ENCODE measurements at regions not wholly inside any gene's neighbourhood (a gene's known extent, or its start where the extent isn't known, plus 50 kb on each side); places are given as distances from the start of the nearest gene placed in this dataset.
"Not testable (repeated sequence)": the region's sequence is repeated elsewhere in the genome, so short reads cannot be mapped to it uniquely, and the experiment has no call there.

DNA sequence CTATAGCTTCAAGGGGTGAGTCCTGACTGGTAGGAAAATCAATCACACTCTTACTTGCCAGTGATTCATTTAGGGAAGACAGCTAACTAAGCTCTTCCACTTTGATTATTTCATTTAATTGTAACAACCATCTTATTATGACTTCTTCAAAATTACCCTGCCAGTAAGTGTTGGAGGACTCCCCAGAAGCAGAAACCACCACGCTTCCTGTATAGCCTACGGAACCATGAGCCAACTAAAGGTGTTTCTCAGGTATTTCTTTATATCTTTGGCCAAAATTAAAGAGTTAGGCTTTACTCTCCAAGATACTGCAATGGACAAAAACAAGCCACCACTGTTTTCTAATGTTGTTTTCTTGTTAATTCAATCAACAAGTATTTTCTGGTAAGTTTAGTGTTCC lies 61.0 kb downstream of the FOXD4L5 start:
- peak; percentile 4 for DNase-seq

DNA sequence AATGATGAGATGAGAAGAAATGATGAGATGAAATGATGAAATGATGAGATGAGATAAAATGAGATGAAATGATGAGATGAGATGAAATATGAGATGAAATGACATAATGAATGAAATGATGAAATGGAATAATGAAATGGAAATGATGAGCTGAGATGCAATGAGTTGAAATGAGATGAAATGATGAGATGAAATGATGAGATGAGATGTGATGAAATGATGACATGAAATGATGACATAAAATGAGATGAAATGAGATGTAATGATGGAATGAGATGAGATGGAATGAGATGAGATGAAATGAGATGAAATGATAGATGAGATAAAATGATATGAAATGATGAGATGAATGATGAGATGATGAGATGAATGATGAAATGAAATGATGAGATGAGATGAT lies 76.2 kb downstream of the FOXD4L5 start:
- DNase-seq, result not testable (repeated sequence)

DNA sequence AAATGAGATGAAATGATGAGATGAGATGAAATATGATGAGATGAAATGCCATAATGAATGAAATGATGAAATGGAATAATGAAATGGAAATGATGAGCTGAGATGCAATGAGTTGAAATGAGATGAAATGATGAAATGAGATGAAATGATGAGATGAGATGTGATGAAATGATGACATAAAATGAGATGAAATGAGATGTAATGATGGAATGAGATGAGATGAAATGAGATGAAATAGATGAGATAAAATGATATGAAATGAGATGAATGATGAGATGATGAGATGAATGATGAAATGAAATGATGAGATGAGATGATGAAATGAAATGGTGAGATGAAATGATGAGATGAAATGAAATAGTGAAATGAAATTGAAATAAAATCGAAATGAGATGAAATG lies 77.7 kb downstream of the FOXD4L5 start:
- DNase-seq, result not testable (repeated sequence)

DNA sequence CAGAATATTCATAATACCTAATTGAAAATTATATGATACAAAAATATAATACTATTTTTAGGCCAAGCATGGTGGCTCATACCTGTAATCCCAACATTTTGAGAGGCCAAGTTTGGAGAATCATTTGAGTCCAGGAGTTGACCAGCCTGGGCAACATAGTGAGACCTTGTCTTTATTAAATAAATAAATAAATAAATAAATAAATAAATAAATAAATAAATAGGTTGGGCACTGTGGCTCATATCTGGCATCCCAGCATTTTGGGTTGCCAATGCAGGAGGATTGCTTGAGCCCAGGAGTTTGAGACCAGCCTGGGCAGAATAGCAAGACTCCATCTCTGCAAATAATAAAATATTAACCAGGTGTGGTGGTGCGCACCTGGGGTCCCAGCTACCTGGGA lies 79.2 kb downstream of the FOXD4L5 start:
- DNase-seq, result not testable (repeated sequence)

DNA sequence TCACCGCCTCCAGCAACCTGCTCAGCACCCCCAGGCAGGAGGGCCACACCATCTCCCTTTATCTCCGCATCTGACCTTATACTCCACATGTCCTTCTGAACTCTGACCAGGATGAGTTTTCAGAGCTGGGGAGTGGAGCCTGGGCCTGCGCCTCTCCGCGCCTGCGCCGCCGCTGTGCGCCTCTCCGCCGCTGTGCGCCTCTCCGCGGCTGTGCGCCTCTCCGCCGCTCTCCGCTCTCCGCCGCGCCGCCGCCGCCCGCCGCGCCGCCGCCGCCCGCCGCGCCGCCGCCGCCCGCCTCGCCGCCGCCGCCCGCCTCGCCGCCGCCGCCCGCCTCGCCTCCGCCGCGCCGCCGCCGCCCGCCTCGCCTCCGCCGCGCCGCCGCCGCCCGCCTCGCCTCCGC lies 89.2 kb downstream of the FOXD4L5 start:
- DNase-seq, result not testable (repeated sequence)

DNA sequence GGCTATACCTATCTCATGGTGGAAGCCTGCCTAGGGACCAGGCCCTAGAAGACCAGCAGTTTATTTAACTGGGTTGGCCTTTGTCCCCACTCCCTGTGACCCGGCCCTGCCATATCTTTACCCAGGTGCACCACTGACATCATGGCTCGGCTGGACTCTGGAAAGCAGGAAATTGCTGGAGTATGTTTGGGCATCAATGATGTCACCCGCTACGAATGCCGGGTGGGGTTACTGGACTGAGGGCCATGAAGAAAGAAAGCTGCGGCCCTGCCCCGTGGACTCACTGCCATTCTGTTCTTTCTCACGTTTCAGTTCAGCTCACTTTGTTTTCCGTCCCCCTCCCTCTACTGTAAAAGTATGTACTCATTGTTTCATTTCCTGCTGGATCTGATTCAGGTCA lies 129.1 kb downstream of the FOXD4L5 start:
- DNase-seq, result not testable (repeated sequence)
